ENCODE measurements at regions not wholly inside any gene's neighbourhood (a gene's known extent, or its start where the extent isn't known, plus 50 kb on each side); places are given as distances from the start of the nearest gene placed in this dataset.

GRCh38 chr3:70554170-70554569 is 241.7 kb upstream of the MDFIC2 start (continued):
- TF ChIP-seq MGA (IDR thresholded peaks at IDR 0.05) (no peak), ETV5 (CRISPR knock-in tag; IDR thresholded peaks at IDR 0.05; ENCODE audit: low read depth) (no peak)
